PC-9 (cell line): ENCODE measurements at regions not wholly inside any gene's neighbourhood (a gene's known extent, or its start where the extent isn't known, plus 50 kb on each side); places are given as distances from the start of the nearest gene placed in this dataset.

Experiments
- CTCF ChIP-seq: fragments of 200-600 bp; sonication (generic); conservative IDR thresholded peaks from 2 replicates; pipeline ENCODE4 v1.6.1; 2017; ENCODE audit warnings: mixed run types, antibody characterized with exemption, mild to moderate bottlenecking, moderate library complexity
- EZH2 ChIP-seq: fragments of 200-600 bp; sonication (generic); IDR thresholded peaks from 2 replicates; pipeline ENCODE4 v1.8.0; 2017; ENCODE audit warnings: antibody characterized with exemption, low read depth

GRCh38 chr9:111740739-111741138, 54.0 kb downstream of the SHOC1 start:
- TF ChIP-seq CTCF (no peak), EZH2 (no peak)
